ENCODE measurements at regions not wholly inside any gene's neighbourhood (a gene's known extent, or its start where the extent isn't known, plus 50 kb on each side); places are given as distances from the start of the nearest gene placed in this dataset.

DNA sequence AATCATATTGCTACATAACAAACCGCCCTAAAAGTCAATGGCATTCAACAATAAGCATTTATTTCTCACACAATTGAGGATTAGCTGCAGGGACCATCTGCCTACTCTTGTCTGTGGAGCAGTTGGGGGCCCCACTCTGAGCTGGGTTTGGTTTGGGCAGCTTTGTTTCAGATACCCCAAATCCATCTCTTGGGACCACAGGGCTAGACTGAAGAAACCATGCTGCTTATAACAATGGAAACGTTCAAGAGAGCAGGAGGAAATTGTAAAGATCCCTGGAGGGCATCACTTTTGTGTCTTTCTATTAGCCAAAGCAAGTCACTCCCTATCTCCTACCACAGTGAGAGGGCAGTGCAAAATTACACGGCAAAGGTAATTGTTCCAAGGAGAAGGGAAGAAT is 146.5 kb upstream of the MGAT5 start:
- Mint-ChIP-seq H3K27me3 (ENCODE audit: insufficient read depth, low read depth, poor library complexity) (peaks cover 5% of the 10 kb centered on the region), H3K4me3 (no peak overlapping the region), H3K27ac (no peak overlapping the region), H3K36me3 (ENCODE audit: low read depth) (peaks cover 20% of the 10 kb centered on the region), H3K9me3 (peaks cover 37% of the 10 kb centered on the region), H3K4me1 (peaks cover 5% of the 10 kb centered on the region; the same call in 2 of the 3 replicates)
- Histone ChIP-seq H3F3A (replicated peaks; ENCODE audit: low read depth) (no peaks in the 10 kb centered on the region), H3K4me2 (no peak overlapping the region), H4K20me1 (replicated peaks; ENCODE audit: insufficient read depth) (no peaks in the 10 kb centered on the region), H3K27ac (ENCODE audit: low read depth) (no peak overlapping the region), H3K4me3 (no peak overlapping the region), H3K36me3 (ENCODE audit: insufficient read depth) (no peaks in the 10 kb centered on the region), H2AFZ (no peak overlapping the region), H3K79me2 (replicated peaks; ENCODE audit: insufficient read depth) (no peaks in the 10 kb centered on the region), H3K4me1 (ENCODE audit: insufficient read depth) (no peaks in the 10 kb centered on the region), H3K9me2 (ENCODE audit: insufficient read depth) (0 out of 2 replicates have a peak, but pooled peaks cover 2% of the 10 kb centered on the region), H3K27me3 (ENCODE audit: insufficient read depth) (no peaks in the 10 kb centered on the region)
- peak; percentile 81 for ATAC-seq
- DNase-seq (ENCODE audit: low spot score), result no peak
- no peak for TF ChIP-seq ZNF331 (CRISPR knock-in tag; IDR thresholded peaks at IDR 0.05; ENCODE audit: low read depth)
- TF ChIP-seq, protein P1, sequence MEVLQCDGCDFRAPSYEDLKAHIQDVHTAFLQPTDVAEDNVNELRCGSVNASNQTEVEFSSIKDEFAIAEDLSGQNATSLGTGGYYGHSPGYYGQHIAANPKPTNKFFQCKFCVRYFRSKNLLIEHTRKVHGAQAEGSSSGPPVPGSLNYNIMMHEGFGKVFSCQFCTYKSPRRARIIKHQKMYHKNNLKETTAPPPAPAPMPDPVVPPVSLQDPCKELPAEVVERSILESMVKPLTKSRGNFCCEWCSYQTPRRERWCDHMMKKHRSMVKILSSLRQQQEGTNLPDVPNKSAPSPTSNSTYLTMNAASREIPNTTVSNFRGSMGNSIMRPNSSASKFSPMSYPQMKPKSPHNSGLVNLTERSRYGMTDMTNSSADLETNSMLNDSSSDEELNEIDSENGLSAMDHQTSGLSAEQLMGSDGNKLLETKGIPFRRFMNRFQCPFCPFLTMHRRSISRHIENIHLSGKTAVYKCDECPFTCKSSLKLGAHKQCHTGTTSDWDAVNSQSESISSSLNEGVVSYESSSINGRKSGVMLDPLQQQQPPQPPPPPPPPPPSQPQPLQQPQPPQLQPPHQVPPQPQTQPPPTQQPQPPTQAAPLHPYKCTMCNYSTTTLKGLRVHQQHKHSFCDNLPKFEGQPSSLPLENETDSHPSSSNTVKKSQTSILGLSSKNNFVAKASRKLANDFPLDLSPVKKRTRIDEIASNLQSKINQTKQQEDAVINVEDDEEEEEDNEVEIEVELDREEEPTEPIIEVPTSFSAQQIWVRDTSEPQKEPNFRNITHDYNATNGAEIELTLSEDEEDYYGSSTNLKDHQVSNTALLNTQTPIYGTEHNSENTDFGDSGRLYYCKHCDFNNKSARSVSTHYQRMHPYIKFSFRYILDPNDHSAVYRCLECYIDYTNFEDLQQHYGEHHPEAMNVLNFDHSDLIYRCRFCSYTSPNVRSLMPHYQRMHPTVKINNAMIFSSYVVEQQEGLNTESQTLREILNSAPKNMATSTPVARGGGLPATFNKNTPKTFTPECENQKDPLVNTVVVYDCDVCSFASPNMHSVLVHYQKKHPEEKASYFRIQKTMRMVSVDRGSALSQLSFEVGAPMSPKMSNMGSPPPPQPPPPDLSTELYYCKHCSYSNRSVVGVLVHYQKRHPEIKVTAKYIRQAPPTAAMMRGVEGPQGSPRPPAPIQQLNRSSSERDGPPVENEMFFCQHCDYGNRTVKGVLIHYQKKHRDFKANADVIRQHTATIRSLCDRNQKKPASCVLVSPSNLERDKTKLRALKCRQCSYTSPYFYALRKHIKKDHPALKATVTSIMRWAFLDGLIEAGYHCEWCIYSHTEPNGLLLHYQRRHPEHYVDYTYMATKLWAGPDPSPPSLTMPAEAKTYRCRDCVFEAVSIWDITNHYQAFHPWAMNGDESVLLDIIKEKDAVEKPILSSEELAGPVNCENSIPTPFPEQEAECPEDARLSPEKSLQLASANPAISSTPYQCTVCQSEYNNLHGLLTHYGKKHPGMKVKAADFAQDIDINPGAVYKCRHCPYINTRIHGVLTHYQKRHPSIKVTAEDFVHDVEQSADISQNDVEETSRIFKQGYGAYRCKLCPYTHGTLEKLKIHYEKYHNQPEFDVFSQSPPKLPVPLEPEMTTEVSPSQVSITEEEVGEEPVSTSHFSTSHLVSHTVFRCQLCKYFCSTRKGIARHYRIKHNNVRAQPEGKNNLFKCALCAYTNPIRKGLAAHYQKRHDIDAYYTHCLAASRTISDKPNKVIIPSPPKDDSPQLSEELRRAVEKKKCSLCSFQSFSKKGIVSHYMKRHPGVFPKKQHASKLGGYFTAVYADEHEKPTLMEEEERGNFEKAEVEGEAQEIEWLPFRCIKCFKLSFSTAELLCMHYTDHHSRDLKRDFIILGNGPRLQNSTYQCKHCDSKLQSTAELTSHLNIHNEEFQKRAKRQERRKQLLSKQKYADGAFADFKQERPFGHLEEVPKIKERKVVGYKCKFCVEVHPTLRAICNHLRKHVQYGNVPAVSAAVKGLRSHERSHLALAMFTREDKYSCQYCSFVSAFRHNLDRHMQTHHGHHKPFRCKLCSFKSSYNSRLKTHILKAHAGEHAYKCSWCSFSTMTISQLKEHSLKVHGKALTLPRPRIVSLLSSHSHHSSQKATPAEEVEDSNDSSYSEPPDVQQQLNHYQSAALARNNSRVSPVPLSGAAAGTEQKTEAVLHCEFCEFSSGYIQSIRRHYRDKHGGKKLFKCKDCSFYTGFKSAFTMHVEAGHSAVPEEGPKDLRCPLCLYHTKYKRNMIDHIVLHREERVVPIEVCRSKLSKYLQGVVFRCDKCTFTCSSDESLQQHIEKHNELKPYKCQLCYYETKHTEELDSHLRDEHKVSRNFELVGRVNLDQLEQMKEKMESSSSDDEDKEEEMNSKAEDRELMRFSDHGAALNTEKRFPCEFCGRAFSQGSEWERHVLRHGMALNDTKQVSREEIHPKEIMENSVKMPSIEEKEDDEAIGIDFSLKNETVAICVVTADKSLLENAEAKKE (CRISPR knock-in tag; IDR thresholded peaks at IDR 0.05), result no peak
- TF ChIP-seq CREB1 (CRISPR knock-in tag; IDR thresholded peaks at IDR 0.05; ENCODE audit: low read depth), result no peak
- TF ChIP-seq STAT1 (IDR thresholded peaks at IDR 0.05; ENCODE audit: unreplicated experiment), result no peak
- TF ChIP-seq, protein P2, sequence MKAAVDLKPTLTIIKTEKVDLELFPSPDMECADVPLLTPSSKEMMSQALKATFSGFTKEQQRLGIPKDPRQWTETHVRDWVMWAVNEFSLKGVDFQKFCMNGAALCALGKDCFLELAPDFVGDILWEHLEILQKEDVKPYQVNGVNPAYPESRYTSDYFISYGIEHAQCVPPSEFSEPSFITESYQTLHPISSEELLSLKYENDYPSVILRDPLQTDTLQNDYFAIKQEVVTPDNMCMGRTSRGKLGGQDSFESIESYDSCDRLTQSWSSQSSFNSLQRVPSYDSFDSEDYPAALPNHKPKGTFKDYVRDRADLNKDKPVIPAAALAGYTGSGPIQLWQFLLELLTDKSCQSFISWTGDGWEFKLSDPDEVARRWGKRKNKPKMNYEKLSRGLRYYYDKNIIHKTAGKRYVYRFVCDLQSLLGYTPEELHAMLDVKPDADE (IDR thresholded peaks at IDR 0.05), result no peak
- no peak for TF ChIP-seq POLR2AphosphoS5 (IDR thresholded peaks at IDR 0.05; ENCODE audit: low read depth)
- TF ChIP-seq NANOG (IDR thresholded peaks at IDR 0.05; ENCODE audit: borderline replicate concordance), result no peak
- TF ChIP-seq, protein P3, sequence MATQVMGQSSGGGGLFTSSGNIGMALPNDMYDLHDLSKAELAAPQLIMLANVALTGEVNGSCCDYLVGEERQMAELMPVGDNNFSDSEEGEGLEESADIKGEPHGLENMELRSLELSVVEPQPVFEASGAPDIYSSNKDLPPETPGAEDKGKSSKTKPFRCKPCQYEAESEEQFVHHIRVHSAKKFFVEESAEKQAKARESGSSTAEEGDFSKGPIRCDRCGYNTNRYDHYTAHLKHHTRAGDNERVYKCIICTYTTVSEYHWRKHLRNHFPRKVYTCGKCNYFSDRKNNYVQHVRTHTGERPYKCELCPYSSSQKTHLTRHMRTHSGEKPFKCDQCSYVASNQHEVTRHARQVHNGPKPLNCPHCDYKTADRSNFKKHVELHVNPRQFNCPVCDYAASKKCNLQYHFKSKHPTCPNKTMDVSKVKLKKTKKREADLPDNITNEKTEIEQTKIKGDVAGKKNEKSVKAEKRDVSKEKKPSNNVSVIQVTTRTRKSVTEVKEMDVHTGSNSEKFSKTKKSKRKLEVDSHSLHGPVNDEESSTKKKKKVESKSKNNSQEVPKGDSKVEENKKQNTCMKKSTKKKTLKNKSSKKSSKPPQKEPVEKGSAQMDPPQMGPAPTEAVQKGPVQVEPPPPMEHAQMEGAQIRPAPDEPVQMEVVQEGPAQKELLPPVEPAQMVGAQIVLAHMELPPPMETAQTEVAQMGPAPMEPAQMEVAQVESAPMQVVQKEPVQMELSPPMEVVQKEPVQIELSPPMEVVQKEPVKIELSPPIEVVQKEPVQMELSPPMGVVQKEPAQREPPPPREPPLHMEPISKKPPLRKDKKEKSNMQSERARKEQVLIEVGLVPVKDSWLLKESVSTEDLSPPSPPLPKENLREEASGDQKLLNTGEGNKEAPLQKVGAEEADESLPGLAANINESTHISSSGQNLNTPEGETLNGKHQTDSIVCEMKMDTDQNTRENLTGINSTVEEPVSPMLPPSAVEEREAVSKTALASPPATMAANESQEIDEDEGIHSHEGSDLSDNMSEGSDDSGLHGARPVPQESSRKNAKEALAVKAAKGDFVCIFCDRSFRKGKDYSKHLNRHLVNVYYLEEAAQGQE (IDR thresholded peaks at IDR 0.05; ENCODE audit: unreplicated experiment), result no peak
- TF ChIP-seq ZNF114 (CRISPR knock-in tag; IDR thresholded peaks at IDR 0.05), result no peak
- TF ChIP-seq EZH2 (IDR thresholded peaks at IDR 0.05; ENCODE audit: low read depth, unreplicated experiment), result no peak
- TF ChIP-seq, protein P4, sequence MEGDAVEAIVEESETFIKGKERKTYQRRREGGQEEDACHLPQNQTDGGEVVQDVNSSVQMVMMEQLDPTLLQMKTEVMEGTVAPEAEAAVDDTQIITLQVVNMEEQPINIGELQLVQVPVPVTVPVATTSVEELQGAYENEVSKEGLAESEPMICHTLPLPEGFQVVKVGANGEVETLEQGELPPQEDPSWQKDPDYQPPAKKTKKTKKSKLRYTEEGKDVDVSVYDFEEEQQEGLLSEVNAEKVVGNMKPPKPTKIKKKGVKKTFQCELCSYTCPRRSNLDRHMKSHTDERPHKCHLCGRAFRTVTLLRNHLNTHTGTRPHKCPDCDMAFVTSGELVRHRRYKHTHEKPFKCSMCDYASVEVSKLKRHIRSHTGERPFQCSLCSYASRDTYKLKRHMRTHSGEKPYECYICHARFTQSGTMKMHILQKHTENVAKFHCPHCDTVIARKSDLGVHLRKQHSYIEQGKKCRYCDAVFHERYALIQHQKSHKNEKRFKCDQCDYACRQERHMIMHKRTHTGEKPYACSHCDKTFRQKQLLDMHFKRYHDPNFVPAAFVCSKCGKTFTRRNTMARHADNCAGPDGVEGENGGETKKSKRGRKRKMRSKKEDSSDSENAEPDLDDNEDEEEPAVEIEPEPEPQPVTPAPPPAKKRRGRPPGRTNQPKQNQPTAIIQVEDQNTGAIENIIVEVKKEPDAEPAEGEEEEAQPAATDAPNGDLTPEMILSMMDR (conservative IDR thresholded peaks at IDR 0.05; ENCODE audit: low read depth in 2 of 2), result no peak
- TF ChIP-seq JUNB (IDR thresholded peaks at IDR 0.05; ENCODE audit: unreplicated experiment), result no peak
- TF ChIP-seq EZH2phosphoT487 (IDR thresholded peaks at IDR 0.05; ENCODE audit: unreplicated experiment), result no peak

All from GM23338 (cell line).